Urinary bladder (tissue), 3 donors: ENCODE measurements at regions not wholly inside any gene's neighbourhood (a gene's known extent, or its start where the extent isn't known, plus 50 kb on each side); places are given as distances from the start of the nearest gene placed in this dataset.

Source experiments
- DNase-seq: peaks from one replicate; pipeline ENCODE4 v3.0.0-alpha.2; 2015; ENCODE audit errors: extremely low spot score
- H3K27ac ChIP-seq: one replicate; pipeline ENCODE4 v1.5.1; 2013; ENCODE audit warnings: low read depth, mild to moderate bottlenecking, moderate library complexity
- H3K36me3 ChIP-seq: one replicate; pipeline ENCODE4 v1.6.1; 2013; ENCODE audit warnings: mild to moderate bottlenecking, moderate library complexity; ENCODE audit not compliant: insufficient read depth
- H3K4me1 ChIP-seq: one replicate; pipeline ENCODE4 v1.6.1; 2013; ENCODE audit warnings: mild to moderate bottlenecking, moderate library complexity; ENCODE audit not compliant: insufficient read depth
- H3K4me3 ChIP-seq: one replicate; pipeline ENCODE4 v1.5.1; 2013; ENCODE audit warnings: low read depth, low read length
- WGBS: extraction: QIAGEN DNeasy Blood & Tissue Kit; methylation state at CpG from one replicate; pipeline ENCODE4 v1.1.7; 2013; 5-methylcytosine and 5-hydroxymethylcytosine counted together
- donor health status: healthy with polysubstance abuse.
- donor health status: healthy.

- Histone ChIP-seq H3K4me3 (no peak overlapping the region), H3K4me1 (no peaks in the 10 kb centered on the region), H3K27ac (no peak overlapping the region), H3K36me3 (no peaks in the 10 kb centered on the region)
- WGBS: 81% methylated on average over 4 of the region's 4 CpGs
- no peak for DNase-seq
These were observed 334.8 kb downstream of the RPS6KC1 start for GRCh38 chr1:213385806-213386324.

- H3K27ac ChIP-seq: no peak overlapping the region
- H3K36me3 ChIP-seq: no peaks in the 10 kb centered on the region
- DNase-seq: no peak
- no peaks in the 10 kb centered on the region for H3K4me1 ChIP-seq
- 83% methylated on average over 1 of the region's 1 CpG for WGBS
- no peak overlapping the region for H3K4me3 ChIP-seq
These were observed 336.5 kb downstream of the RPS6KC1 start for GRCh38 chr1:213387380-213388015.

- Histone ChIP-seq H3K27ac (no peak overlapping the region), H3K4me3 (no peak overlapping the region), H3K36me3 (no peaks in the 10 kb centered on the region), H3K4me1 (no peaks in the 10 kb centered on the region)
- DNase-seq: no peak
- 95% methylated on average over 7 of the region's 7 CpGs for WGBS
These were observed 337.2 kb downstream of the RPS6KC1 start for GRCh38 chr1:213388199-213388598.

- Histone ChIP-seq H3K27ac (no peak overlapping the region), H3K36me3 (no peaks in the 10 kb centered on the region), H3K4me3 (no peak overlapping the region), H3K4me1 (no peaks in the 10 kb centered on the region)
- WGBS: 93% methylated on average over 20 of the region's 20 CpGs
- DNase-seq: no peak
These were observed 338.1 kb downstream of the RPS6KC1 start for GRCh38 chr1:213389061-213389581.

- DNase-seq: no peak
- no peak overlapping the region for H3K27ac ChIP-seq
- H3K36me3 ChIP-seq: no peaks in the 10 kb centered on the region
- no peak overlapping the region for H3K4me3 ChIP-seq
- H3K4me1 ChIP-seq: no peaks in the 10 kb centered on the region
These were observed 340.4 kb downstream of the RPS6KC1 start for GRCh38 chr1:213391445-213391844.

GRCh38 chr1:213393860-213394259 is 342.8 kb downstream of the RPS6KC1 start:
- Histone ChIP-seq H3K4me1 (no peaks in the 10 kb centered on the region), H3K36me3 (no peaks in the 10 kb centered on the region), H3K27ac (no peak overlapping the region), H3K4me3 (no peak overlapping the region)
- WGBS: 90% methylated on average over 7 of the region's 7 CpGs
- DNase-seq: no peak

GRCh38 chr1:213394837-213395236 is 343.8 kb downstream of the RPS6KC1 start:
- no peak for DNase-seq
- Histone ChIP-seq H3K36me3 (no peaks in the 10 kb centered on the region), H3K27ac (no peak overlapping the region), H3K4me1 (no peaks in the 10 kb centered on the region), H3K4me3 (no peak overlapping the region)
- WGBS: 93% methylated on average over 5 of the region's 5 CpGs

GRCh38 chr1:213397638-213398037 is 346.6 kb downstream of the RPS6KC1 start:
- 81% methylated on average over 7 of the region's 7 CpGs for WGBS
- DNase-seq: no peak
- no peaks in the 10 kb centered on the region for H3K36me3 ChIP-seq
- H3K4me1 ChIP-seq: no peaks in the 10 kb centered on the region
- no peak overlapping the region for H3K27ac ChIP-seq
- H3K4me3 ChIP-seq: no peak overlapping the region

- H3K36me3 ChIP-seq: no peaks in the 10 kb centered on the region
- no peak overlapping the region for H3K27ac ChIP-seq
- WGBS: 71% methylated on average over 10 of the region's 10 CpGs
- DNase-seq: no peak
- H3K4me1 ChIP-seq: no peaks in the 10 kb centered on the region
- no peak overlapping the region for H3K4me3 ChIP-seq
These were observed 348.7 kb downstream of the RPS6KC1 start for GRCh38 chr1:213399695-213400094.

- WGBS: 85% methylated on average over 5 of the region's 5 CpGs
- Histone ChIP-seq H3K27ac (no peak overlapping the region), H3K36me3 (no peaks in the 10 kb centered on the region), H3K4me1 (no peaks in the 10 kb centered on the region), H3K4me3 (no peak overlapping the region)
- no peak for DNase-seq
These were observed 358.2 kb downstream of the RPS6KC1 start for GRCh38 chr1:213409208-213409631.

- Histone ChIP-seq H3K27ac (no peak overlapping the region), H3K4me1 (no peaks in the 10 kb centered on the region), H3K4me3 (no peak overlapping the region), H3K36me3 (no peaks in the 10 kb centered on the region)
- 90% methylated on average over 2 of the region's 2 CpGs for WGBS
- no peak for DNase-seq
These were observed 358.9 kb downstream of the RPS6KC1 start for GRCh38 chr1:213409971-213410370.

- Histone ChIP-seq H3K27ac (no peak overlapping the region), H3K4me3 (no peak overlapping the region), H3K4me1 (no peaks in the 10 kb centered on the region), H3K36me3 (no peaks in the 10 kb centered on the region)
- WGBS: 74% methylated on average over 1 of the region's 1 CpG
- DNase-seq: no peak
These were observed 363.3 kb downstream of the RPS6KC1 start for GRCh38 chr1:213414346-213414745.

- 97% methylated on average over 2 of the region's 2 CpGs for WGBS
- H3K4me3 ChIP-seq: no peak overlapping the region
- no peaks in the 10 kb centered on the region for H3K36me3 ChIP-seq
- DNase-seq: no peak
- no peaks in the 10 kb centered on the region for H3K4me1 ChIP-seq
- no peak overlapping the region for H3K27ac ChIP-seq
These were observed 363.9 kb downstream of the RPS6KC1 start for GRCh38 chr1:213414911-213415310.

- WGBS: 72% methylated on average over 10 of the region's 10 CpGs
- H3K27ac ChIP-seq: no peak overlapping the region
These were observed 364.8 kb downstream of the RPS6KC1 start for GRCh38 chr1:213415691-213416380.

More at GRCh38 chr1:213415691-213416380, 364.8 kb downstream of the RPS6KC1 start:
- H3K4me3 ChIP-seq: no peak overlapping the region
- H3K36me3 ChIP-seq: no peaks in the 10 kb centered on the region
- H3K4me1 ChIP-seq: no peaks in the 10 kb centered on the region
- DNase-seq: no peak
